NB4 (cell line): ENCODE measurements at regions not wholly inside any gene's neighbourhood (a gene's known extent, or its start where the extent isn't known, plus 50 kb on each side); places are given as distances from the start of the nearest gene placed in this dataset.

Source experiments
- DNase-seq: peaks from one replicate; pipeline ENCODE4 v3.0.0; 2010; ENCODE audit warnings: low read depth
- H3K4me3 ChIP-seq: one replicate; pipeline ENCODE4 v1.5.1; 2011; ENCODE audit warnings: mild to moderate bottlenecking, low read depth, low read length, moderate library complexity
- CTCF ChIP-seq: IDR thresholded peaks from one replicate; pipeline ENCODE4 v1.5.1; 2012; ENCODE audit warnings: low read depth, low read length
- MAX ChIP-seq: IDR thresholded peaks from 2 replicates; pipeline ENCODE4 v1.6.1; 2011; ENCODE audit warnings: low read depth, low read length
- MYC ChIP-seq: IDR thresholded peaks from 2 replicates; pipeline ENCODE4 v1.6.1; 2011; ENCODE audit warnings: low read depth, low read length
- POLR2A ChIP-seq: IDR thresholded peaks from 2 replicates; pipeline ENCODE4 v1.6.1; 2011; ENCODE audit warnings: mild to moderate bottlenecking; ENCODE audit not compliant: insufficient read length; ENCODE audit errors: extremely low read depth

- TF ChIP-seq MAX (no peak), CTCF (no peak), POLR2A (no peak), MYC (no peak)
- no peak overlapping the region for H3K4me3 ChIP-seq
- DNase-seq, result no peak
Measured at GRCh38 chr10:21165489-21165888, 268.4 kb upstream of the NEBL start.

GRCh38 chr10:21164687-21165086 is 267.6 kb upstream of the NEBL start:
- no peak for DNase-seq

GRCh38 chr10:21162948-21163347 is 265.8 kb upstream of the NEBL start:
- TF ChIP-seq POLR2A (no peak), MAX (no peak), CTCF (no peak), MYC (no peak)
- H3K4me3 ChIP-seq, result no peak overlapping the region
- no peak for DNase-seq

More at GRCh38 chr10:21164687-21165086, 267.6 kb upstream of the NEBL start:
- no peak overlapping the region for H3K4me3 ChIP-seq
- TF ChIP-seq MYC (no peak), POLR2A (no peak), CTCF (no peak), MAX (no peak)

GRCh38 chr10:21161647-21162046 is 264.5 kb upstream of the NEBL start:
- no peak for DNase-seq
- no peak for TF ChIP-seq MYC
- no peak for TF ChIP-seq CTCF
- TF ChIP-seq MAX, result no peak
- TF ChIP-seq POLR2A, result no peak
- no peak overlapping the region for H3K4me3 ChIP-seq

- no peak for DNase-seq
- TF ChIP-seq MAX (no peak), POLR2A (no peak), MYC (no peak), CTCF (no peak)
- H3K4me3 ChIP-seq, result no peak overlapping the region
Measured at GRCh38 chr10:21161090-21161625, 264.0 kb upstream of the NEBL start.

- no peak for TF ChIP-seq POLR2A
- TF ChIP-seq MAX, result no peak
- TF ChIP-seq MYC, result no peak
- TF ChIP-seq CTCF, result no peak
- no peak for DNase-seq
- no peak overlapping the region for H3K4me3 ChIP-seq
Measured at GRCh38 chr10:21160116-21160515, 263.0 kb upstream of the NEBL start.
